ENCODE measurements at regions not wholly inside any gene's neighbourhood (a gene's known extent, or its start where the extent isn't known, plus 50 kb on each side); places are given as distances from the start of the nearest gene placed in this dataset.

GRCh38 chr10:3691482-3691881, 93.5 kb downstream of the KLF6 start:
- no peak for DNase-seq (ENCODE audit: low read depth in 2 of 2)

GRCh38 chr10:3689871-3690510, 95.0 kb downstream of the KLF6 start:
- no peak for DNase-seq (ENCODE audit: low read depth in 2 of 2)

GRCh38 chr10:3687510-3688081, 97.4 kb downstream of the KLF6 start:
- DNase-seq (ENCODE audit: low read depth in 2 of 2), result no peak

GRCh38 chr10:3685384-3685783, 99.6 kb downstream of the KLF6 start:
- DNase-seq (ENCODE audit: low read depth in 2 of 2), result no peak

- no peak for DNase-seq (ENCODE audit: low read depth in 2 of 2)
These were observed 100.1 kb downstream of the KLF6 start for GRCh38 chr10:3684891-3685290.

GRCh38 chr10:3683560-3683959, 101.4 kb downstream of the KLF6 start:
- no peak for DNase-seq (ENCODE audit: low read depth in 2 of 2)

- DNase-seq (ENCODE audit: low read depth in 2 of 2), result no peak
These were observed 102.3 kb downstream of the KLF6 start for GRCh38 chr10:3682745-3683144.

GRCh38 chr10:3681642-3682554, 103.1 kb downstream of the KLF6 start:
- DNase-seq (ENCODE audit: low read depth in 2 of 2), result no peak

GRCh38 chr10:3679950-3680629, 104.9 kb downstream of the KLF6 start:
- no peak for DNase-seq (ENCODE audit: low read depth in 2 of 2)

- DNase-seq (ENCODE audit: low read depth in 2 of 2), result no peak
These were observed 106.3 kb downstream of the KLF6 start for GRCh38 chr10:3678629-3679227.

GRCh38 chr10:3676564-3676963, 108.4 kb downstream of the KLF6 start:
- DNase-seq (ENCODE audit: low read depth in 2 of 2), result no peak

GRCh38 chr10:3672220-3672619, 112.8 kb downstream of the KLF6 start:
- DNase-seq (ENCODE audit: low read depth in 2 of 2), result no peak

GRCh38 chr10:3671386-3671955, 113.5 kb downstream of the KLF6 start:
- DNase-seq (ENCODE audit: low read depth in 2 of 2), result no peak

- no peak for DNase-seq (ENCODE audit: low read depth in 2 of 2)
These were observed 116.1 kb downstream of the KLF6 start for GRCh38 chr10:3668966-3669330.

- DNase-seq (ENCODE audit: low read depth in 2 of 2), result peak in 1 of 2 donors; percentile 31
These were observed 116.6 kb downstream of the KLF6 start for GRCh38 chr10:3668276-3668965.

- no peak for DNase-seq (ENCODE audit: low read depth in 2 of 2)
These were observed 118.3 kb downstream of the KLF6 start for GRCh38 chr10:3666525-3667302.

GRCh38 chr10:3665316-3665908, 119.6 kb downstream of the KLF6 start:
- no peak for DNase-seq (ENCODE audit: low read depth in 2 of 2)

GRCh38 chr10:3662775-3663174, 122.2 kb downstream of the KLF6 start:
- DNase-seq (ENCODE audit: low read depth in 2 of 2), result no peak

GRCh38 chr10:3661271-3661670, 123.7 kb downstream of the KLF6 start:
- no peak for DNase-seq (ENCODE audit: low read depth in 2 of 2)

GRCh38 chr10:3660753-3661152, 124.3 kb downstream of the KLF6 start:
- DNase-seq (ENCODE audit: low read depth in 2 of 2), result no peak
